Hepatocyte (in vitro differentiated cells): ENCODE measurements at regions not wholly inside any gene's neighbourhood (a gene's known extent, or its start where the extent isn't known, plus 50 kb on each side); places are given as distances from the start of the nearest gene placed in this dataset.

Source experiments
- EZH2 ChIP-seq: fragments of 200-600 bp; sonication (generic); IDR thresholded peaks from 2 replicates; pipeline ENCODE4 v1.6.1; 2016; ENCODE audit warnings: antibody characterized with exemption, mild to moderate bottlenecking, borderline replicate concordance
- EZH2phosphoT487 ChIP-seq: fragments of 200-600 bp; sonication (generic); IDR thresholded peaks from one replicate; pipeline ENCODE4 v1.6.1; 2018; ENCODE audit warnings: antibody characterized with exemption, mild to moderate bottlenecking, low read depth, moderate library complexity; ENCODE audit not compliant: unreplicated experiment, severe bottlenecking
- TF ChIP-seq, protein P1 (sequence below): fragments of 200-600 bp; sonication (generic); IDR thresholded peaks from 2 replicates; pipeline ENCODE4 v1.5.1; 2016; ENCODE audit warnings: antibody characterized with exemption, mild to moderate bottlenecking; ENCODE audit not compliant: poor library complexity

DNA sequence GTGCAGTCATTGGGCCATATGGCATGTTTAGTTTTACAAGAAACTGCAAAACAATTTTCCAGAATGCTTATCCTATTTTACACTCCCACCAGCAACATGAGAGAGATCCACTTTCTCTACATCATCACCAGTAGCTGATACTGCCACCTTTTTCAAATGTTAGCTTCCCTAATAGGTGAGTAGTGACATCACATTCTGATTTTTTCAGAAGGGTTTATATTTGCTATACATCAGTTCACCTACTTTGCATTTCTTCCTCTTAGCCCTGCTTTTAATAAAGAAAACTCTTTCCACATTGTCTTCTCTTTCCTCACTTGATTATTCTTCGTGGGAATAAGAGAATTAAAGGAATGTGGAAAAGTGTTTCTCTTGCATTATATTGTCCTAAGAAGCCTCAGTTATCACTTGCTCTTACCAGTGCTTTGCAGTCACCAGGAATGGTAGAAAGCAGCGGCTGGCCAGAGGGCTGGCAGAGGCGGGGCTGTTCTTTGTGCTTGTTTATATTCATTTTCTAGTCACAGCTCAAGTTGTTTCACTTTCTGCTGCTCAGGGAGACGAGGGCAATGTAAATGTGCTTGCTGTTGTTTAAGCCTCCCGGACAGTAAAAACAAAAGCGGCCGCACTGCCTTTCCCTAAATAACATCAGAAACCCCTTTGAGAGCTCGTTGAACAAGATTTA lies 164.8 kb downstream of the HSD17B3 start:
- TF ChIP-seq, protein P1, sequence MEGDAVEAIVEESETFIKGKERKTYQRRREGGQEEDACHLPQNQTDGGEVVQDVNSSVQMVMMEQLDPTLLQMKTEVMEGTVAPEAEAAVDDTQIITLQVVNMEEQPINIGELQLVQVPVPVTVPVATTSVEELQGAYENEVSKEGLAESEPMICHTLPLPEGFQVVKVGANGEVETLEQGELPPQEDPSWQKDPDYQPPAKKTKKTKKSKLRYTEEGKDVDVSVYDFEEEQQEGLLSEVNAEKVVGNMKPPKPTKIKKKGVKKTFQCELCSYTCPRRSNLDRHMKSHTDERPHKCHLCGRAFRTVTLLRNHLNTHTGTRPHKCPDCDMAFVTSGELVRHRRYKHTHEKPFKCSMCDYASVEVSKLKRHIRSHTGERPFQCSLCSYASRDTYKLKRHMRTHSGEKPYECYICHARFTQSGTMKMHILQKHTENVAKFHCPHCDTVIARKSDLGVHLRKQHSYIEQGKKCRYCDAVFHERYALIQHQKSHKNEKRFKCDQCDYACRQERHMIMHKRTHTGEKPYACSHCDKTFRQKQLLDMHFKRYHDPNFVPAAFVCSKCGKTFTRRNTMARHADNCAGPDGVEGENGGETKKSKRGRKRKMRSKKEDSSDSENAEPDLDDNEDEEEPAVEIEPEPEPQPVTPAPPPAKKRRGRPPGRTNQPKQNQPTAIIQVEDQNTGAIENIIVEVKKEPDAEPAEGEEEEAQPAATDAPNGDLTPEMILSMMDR, result no peak
- no peak for TF ChIP-seq EZH2phosphoT487
- no peak for TF ChIP-seq EZH2
